NCI-H2081 (cell line): ENCODE measurements at regions not wholly inside any gene's neighbourhood (a gene's known extent, or its start where the extent isn't known, plus 50 kb on each side); places are given as distances from the start of the nearest gene placed in this dataset.

Experiments used
- DNase-seq, 2 experiments: peaks; one replicate each; lab custom pipeline; 2025; lab: John Stamatoyannopoulos, UW

GRCh38 chr17:33352526-33352925, 59.4 kb upstream of the ASIC2 start:
- DNase-seq: no peak

DNA sequence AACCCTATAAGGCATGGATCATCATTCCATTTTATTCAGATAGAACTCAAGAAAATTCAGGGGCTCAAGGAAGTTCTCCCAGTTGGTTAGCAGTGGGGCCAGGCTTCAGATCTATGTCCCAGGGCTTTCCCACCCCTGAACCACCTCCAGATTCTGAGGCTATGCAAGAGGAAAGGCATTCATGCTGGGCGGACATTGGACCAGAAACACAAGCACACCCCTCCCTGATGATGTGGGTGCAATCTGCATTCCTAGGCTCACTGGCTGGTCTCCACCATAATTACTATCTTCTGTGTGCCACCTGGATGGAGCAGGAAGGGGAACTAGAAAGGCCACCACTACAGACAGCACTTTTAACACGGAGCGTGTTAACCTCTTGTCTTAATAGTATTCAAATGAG, 63.2 kb upstream of the ASIC2 start:
- DNase-seq: no peak

GRCh38 chr17:33363475-33363874, 70.4 kb upstream of the ASIC2 start:
- no peak for DNase-seq

DNA sequence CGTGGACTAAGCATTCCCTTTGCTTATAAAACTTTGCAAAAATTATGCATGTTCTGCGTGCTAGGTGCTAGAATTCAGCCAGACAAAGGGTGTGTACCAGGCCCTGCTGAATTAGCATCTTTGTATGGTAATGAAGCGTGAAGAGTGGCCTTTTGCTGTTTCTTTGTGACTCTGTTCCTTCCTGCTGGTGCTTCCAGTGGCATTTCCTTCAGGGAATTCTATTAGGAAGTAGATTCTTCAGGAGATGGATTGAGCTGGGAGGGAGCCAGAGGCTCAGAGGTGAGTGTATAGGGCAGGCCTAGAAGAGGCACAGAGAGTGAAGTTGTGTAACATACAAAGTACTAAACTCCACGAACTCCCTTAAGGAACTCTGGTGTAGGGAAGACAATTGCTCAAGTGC, 73.9 kb upstream of the ASIC2 start:
- DNase-seq: no peak

GRCh38 chr17:33369149-33369548, 76.1 kb upstream of the ASIC2 start:
- DNase-seq: no peak

DNA sequence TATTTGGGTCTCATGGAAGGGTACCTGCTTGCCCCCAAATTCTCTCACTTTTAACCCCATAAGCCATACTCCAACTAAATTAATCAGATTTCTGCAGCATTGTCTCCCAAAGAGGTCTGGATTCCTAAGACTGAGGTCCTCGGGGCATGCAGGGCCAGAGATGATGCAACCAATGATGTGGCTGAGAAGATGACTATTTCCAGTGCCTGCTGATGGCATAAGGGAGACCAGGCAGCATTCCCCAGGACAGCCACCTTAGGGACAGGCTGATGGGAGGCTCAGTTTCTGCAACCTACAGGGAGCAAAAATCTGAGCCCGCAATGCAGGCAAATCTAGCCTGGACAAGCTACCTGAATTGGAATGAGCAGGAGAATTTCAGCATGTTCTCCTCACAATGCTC, 76.8 kb upstream of the ASIC2 start:
- no peak for DNase-seq

- no peak for DNase-seq
These were observed 77.3 kb upstream of the ASIC2 start for GRCh38 chr17:33370401-33370800.

DNA sequence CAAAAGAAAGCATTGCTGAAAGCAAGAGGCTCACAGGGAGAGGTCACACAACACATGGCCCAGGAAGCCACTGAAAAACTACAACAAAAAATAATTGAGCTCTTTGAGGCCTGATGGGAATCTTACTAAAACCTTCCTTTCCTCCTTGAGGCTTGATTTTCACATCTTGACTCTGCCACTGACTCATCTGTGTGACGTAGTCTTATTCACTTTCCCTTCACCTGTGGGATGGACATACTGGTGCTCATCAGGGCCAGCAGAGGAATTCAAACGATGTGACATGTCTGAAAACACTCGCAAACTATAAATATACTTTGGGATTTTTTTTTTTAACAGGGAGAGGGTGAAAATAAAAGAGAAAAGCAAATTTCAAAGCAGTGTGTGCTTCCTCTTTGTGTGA, 78.3 kb upstream of the ASIC2 start:
- no peak for DNase-seq

DNA sequence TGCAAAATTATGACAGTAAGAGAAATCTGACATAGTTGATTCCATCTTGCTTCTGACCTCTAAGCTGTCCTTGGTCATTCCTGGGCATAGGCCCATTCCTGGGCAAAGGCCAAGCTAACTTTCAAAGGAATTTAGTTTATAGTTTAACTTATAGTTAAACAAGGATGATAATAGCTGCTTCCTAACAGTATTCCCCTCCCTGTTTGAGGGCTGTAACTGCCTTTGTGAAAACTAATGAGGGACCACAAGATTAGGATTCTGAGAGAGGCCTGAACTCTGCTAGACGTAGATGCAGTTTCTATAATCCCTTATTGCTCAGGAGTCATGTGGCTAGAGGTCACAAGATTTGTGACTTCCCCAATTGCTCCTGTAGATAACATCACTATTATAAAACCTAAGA, 80.2 kb upstream of the ASIC2 start:
- DNase-seq: no peak

GRCh38 chr17:33375103-33375502, 82.0 kb upstream of the ASIC2 start:
- DNase-seq: no peak

DNA sequence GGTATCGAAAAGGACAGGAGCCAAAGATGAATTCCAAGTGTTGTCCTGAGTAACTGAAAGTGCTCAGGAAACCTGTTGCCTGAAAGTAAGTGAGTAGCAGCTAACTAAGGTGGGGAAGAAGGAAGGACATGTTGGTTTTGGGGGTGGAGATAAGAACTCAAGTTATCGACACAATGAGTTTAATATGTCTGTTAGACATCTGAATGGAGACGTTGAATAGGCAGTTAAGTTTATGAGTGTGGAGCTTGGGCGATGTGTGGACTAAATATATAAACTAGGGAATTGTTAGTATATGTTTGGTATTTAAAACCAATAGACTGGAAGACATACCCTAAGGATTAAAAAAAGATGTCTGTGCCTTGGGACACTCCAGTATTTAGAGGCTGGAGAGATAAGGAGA, 82.7 kb upstream of the ASIC2 start:
- DNase-seq: no peak

DNA sequence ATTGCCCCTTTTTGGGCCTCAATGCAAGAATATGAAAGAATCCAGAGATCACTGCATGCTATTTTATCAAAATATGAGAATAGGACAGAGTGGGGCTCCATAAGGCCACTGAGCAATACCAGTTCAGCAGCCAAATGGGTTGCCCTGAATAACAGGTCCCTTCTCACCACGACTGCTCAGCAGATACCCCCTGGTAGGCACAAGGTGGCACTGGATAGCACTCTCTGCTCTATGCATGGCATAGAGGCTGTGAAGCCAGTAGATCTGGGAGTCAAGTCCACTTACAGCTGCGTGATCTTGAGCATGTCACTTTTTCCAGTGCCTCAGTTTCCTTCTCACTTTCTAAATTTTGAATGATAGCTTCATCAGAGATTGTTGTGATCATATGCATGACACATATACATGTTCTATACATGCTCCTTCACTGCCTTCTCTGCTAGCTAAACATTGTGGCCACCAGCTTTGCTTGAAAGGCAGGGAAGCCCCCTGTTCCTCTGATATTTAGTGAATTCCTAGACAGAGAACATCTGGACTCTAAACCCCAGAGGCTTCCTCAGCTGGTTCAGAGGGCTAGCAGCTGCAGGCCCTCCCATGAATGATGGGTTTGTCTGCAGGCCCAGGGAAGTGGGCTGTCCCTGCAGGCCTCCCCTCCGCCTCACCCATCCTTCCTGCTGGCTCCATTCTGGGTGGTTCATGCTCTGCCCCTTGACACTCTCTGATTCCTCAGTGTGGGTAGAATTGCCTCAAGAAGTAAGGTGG, 84.9 kb upstream of the ASIC2 start:
- DNase-seq: no peak

- no peak for DNase-seq
These were observed 88.1 kb upstream of the ASIC2 start for GRCh38 chr17:33381201-33381600.

DNA sequence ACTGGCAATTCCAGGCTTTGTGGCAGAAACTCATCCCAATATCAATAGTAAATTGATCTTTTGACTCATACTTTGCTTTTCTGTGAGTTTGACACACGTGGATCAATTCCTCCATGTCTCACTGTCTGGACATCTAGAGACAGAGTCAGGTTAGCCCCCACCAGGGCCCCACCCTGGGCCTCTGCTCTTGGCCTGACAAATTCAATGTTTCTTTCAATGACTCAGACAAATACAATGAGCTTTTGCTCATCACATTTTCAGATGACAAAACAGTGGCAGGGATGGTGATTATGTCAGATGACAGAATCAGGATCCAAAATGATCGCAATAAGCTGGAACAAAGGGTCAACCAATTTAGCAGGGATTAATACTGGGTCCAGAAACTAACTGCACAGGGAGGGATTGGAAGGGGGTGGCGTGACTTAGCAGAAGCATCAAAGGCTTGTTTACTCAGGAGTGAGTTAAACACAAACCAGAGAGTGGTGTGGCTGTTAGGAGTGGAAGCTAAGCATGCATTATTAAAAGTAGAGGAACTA, 90.5 kb upstream of the ASIC2 start:
- DNase-seq: no peak

DNA sequence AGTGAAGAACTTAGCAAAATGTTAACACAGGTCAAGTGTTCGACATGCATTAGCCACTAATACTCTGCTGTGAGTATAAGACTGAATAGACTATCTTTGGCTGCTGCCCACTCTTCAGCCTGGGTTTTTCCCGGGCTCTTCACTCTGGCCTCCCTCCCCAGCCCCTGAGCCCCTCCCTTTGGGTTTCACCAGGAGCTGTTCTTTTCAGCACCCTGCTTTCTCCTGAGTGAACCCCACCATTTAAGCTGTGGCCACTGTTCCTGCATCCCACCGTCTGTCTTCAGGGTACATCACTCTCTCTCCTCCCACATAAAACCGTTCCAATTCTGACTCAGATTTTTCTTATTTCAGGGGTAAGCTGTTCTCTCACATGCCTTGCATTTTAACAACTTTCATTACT, 92.0 kb upstream of the ASIC2 start:
- no peak for DNase-seq

DNA sequence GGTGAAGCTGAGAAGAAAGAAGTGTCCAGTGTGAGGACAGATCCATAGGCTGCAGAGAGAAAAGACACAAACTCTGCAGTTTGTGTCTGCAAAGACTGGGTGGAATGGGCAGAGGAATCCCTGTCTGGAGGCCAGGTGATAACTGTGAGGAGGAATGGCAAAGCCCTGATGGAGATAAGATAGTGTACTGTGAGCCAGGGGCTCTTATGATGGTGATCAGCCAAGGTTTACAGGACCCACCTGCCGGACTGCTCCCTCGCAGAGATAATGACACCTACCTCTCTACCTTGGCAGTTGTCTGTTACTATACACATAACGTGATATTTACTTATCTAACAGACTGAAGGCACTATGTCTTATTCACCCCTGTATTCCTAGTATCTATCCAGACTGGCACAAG, 92.6 kb upstream of the ASIC2 start:
- DNase-seq: no peak

DNA sequence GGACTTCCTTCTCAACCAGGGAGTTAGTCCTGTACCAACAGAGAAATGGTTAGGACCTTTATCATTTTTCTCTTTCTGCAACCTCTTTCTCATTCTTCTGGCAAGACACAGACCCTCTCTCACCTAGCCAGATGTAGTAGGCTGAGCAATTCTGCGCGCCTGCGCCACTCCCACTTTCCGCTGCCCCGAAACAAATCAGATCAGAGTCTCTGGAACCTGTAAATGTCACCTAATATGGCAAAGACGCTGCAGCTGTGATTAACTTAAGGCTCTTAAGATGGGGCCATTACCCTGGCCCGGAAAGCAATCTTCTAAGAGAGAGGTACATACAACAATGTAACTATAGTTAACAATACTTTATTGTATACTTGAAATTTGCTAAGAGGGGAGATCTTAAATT, 94.3 kb upstream of the ASIC2 start:
- no peak for DNase-seq

DNA sequence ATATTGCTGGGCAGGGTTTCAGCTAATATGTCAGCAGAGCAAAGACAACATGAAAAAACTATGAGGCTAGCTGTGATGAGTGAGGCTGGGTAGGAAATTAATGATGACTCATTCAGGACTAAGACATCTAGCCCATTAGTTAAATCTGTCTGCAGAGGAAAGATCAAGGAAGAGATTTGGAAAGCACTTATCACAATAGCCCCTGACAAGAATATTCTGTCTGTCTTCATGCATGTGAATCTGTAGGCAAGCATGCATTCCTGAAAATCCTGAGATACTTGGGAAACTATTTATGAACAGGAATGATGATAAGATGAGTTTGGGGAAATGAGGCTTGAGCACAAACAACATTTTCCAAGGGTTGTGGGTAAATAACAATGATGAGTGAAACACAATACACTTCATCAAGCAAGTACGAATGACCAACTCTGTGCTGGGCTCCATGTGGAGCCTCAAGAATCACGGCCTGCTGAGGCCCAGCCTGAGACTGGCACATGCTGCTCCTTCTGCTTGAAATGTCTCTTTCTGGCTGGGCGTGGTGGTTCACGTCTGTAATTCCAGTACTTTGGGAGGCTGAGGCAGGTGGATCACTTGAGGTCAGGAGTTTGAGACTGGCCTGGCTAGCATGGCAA, 96.5 kb upstream of the ASIC2 start:
- no peak for DNase-seq

DNA sequence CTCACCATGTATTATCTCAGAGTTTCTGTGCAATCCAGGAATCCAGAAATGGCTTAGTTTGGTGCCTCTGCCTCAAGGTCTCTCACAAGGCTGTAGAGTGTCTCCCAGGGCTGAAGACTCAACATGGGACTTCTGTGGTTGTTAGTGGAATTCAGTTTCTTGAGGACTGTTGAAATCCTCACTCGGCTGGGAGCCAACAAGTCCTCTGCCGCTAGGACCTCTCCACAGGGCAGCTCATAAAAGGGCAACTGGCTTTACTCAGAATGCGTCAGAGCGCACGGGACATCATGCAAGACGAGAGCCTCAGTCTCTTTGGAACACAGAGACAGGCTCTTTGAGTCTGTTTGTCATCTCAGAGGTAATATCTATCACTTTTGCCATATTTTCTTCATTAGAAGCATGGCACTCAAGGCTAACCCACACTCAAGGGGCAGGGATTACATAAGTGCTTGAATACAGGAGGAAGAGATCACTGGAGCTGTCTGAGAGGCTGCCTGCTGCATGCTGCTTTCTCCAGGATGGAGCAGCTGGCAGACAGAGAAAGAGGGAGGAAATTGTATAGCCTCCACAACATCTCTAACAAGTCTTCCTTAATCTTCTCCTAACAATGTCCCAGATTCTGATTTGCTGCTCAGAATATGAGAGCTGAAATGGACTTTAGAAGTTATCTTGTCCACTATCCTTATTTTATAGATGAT, 97.5 kb upstream of the ASIC2 start:
- no peak for DNase-seq

- DNase-seq: no peak
These were observed 103.7 kb upstream of the ASIC2 start for GRCh38 chr17:33396818-33397217.

GRCh38 chr17:33398386-33398785, 105.3 kb upstream of the ASIC2 start:
- no peak for DNase-seq

DNA sequence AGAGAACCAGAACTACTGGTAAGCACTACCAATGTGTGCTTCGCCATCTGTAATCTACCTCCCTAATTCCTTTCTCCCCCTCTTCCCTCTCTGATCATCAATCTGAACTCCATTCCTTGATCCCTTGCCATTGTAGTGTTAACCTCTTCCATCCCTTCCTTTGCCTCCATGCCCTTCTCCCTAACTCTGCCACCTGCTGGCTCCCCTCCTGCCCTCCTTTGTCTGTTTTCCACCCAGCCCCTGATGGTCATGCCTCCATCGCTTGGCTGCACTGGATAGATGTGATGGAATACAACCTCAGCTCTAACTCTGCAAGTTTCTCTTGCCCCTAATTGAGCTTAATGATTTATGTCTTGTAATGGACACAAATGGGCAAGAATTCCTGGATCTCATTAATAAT, 108.2 kb upstream of the ASIC2 start:
- no peak for DNase-seq

- no peak for DNase-seq
These were observed 110.1 kb upstream of the ASIC2 start for GRCh38 chr17:33403194-33403593.
